ENCODE measurements at regions not wholly inside any gene's neighbourhood (a gene's known extent, or its start where the extent isn't known, plus 50 kb on each side); places are given as distances from the start of the nearest gene placed in this dataset.

DNA sequence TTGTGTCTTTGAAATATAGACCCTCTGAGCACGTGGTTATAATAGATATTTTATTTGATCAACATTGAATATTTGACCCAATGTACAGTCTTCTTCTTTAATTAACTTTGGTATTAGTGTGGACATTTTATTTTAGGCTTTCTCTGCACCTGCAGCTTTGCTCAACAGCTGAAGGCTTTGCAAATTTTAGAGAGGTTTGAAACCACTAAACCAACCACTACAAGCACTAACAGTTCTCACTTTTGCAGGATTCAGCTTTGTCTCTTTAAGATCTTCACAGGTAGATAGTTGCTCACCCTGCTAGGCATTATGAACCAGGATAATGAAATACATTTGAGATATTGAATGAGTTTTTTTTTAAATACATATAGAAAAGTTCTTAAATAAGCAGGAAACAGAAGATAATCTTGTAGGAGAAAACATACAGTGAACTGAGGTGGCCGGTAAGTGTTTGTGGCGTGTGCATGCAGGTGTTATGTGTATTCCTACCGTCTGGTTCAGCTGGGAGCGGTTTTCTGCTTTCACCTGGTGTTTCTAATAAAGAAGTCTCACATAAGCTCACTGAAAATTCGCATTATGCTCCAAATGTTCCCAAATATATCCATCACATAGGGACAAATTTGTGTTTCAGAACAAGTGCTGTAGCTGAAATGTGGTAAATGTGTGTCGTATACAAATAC lies 1508.3 kb upstream of the TENM3 start:
- TF ChIP-seq, protein P1, sequence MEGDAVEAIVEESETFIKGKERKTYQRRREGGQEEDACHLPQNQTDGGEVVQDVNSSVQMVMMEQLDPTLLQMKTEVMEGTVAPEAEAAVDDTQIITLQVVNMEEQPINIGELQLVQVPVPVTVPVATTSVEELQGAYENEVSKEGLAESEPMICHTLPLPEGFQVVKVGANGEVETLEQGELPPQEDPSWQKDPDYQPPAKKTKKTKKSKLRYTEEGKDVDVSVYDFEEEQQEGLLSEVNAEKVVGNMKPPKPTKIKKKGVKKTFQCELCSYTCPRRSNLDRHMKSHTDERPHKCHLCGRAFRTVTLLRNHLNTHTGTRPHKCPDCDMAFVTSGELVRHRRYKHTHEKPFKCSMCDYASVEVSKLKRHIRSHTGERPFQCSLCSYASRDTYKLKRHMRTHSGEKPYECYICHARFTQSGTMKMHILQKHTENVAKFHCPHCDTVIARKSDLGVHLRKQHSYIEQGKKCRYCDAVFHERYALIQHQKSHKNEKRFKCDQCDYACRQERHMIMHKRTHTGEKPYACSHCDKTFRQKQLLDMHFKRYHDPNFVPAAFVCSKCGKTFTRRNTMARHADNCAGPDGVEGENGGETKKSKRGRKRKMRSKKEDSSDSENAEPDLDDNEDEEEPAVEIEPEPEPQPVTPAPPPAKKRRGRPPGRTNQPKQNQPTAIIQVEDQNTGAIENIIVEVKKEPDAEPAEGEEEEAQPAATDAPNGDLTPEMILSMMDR (IDR thresholded peaks at IDR 0.05): no peak
- no peak for TF ChIP-seq POLR2A (IDR thresholded peaks at IDR 0.05)
- Histone ChIP-seq H3K27ac (no peak overlapping the region), H3K9me3 (no peaks in the 10 kb centered on the region), H3K27me3 (no peaks in the 10 kb centered on the region), H3K36me3 (no peaks in the 10 kb centered on the region), H3K4me1 (no peaks in the 10 kb centered on the region), H3K4me3 (no peak overlapping the region)
- intact Hi-C loops (cut with DNase I): no loop called here
- DNase-seq (ENCODE audit: extremely low spot score in 2 of 2): no peak

DNA sequence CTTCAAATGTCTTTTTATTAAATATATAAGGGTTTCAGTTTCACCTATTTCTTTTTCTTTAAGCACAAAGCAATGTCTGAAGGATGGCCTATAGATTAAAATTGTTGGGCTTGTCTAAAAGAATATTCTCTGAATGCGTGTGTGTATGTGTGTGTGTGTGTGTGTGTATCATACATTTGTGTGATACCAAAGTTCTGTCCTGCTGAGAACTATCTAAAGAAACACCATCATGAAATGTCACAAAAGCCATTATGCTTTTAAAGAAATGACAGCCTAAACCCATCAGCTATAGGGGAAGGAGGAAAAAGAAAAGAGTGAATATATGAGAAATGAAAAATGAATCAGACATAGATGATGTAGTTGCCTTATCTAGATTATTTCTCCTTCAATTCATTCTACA lies 1501.5 kb upstream of the TENM3 start:
- TF ChIP-seq POLR2A (IDR thresholded peaks at IDR 0.05): no peak
- TF ChIP-seq, protein P1 (IDR thresholded peaks at IDR 0.05): no peak
- no peak for TF ChIP-seq POLR2AphosphoS5 (IDR thresholded peaks at IDR 0.05; ENCODE audit: insufficient read depth in 1 of 2, low read depth in 1 of 2)
- no peak overlapping the region for H3K27ac ChIP-seq
- no peaks in the 10 kb centered on the region for H3K9me3 ChIP-seq
- intact Hi-C loops (cut with DNase I): no loop called here
- DNase-seq (ENCODE audit: extremely low spot score in 2 of 2): no peak
- no peaks in the 10 kb centered on the region for H3K27me3 ChIP-seq
- H3K4me3 ChIP-seq: no peak overlapping the region
- H3K36me3 ChIP-seq: no peaks in the 10 kb centered on the region
- no peaks in the 10 kb centered on the region for H3K4me1 ChIP-seq

DNA sequence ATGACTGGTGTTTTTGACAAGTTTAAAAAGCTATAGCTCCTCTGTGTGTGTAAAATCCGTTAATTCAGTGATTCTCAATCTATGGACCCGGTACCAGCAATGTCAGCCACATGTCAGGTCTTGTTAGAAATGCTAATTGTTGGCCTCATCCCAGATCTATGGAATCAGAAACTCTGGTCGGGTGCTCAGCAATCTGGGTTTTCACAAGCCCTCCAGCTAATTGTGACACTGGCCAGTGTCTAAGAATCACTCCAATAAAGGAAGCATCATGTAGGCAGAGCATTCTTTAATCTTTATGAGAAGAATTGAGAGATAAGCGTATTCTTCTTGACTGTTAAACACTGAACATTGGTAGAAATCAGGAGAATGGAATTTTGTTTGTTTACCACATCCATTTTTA lies 1498.2 kb upstream of the TENM3 start:
- Histone ChIP-seq H3K4me3 (no peak overlapping the region), H3K9me3 (no peaks in the 10 kb centered on the region), H3K27ac (no peak overlapping the region), H3K36me3 (no peaks in the 10 kb centered on the region), H3K27me3 (no peaks in the 10 kb centered on the region), H3K4me1 (no peaks in the 10 kb centered on the region)
- DNase-seq (ENCODE audit: extremely low spot score in 2 of 2): no peak
- TF ChIP-seq POLR2AphosphoS5 (IDR thresholded peaks at IDR 0.05; ENCODE audit: insufficient read depth in 1 of 2, low read depth in 1 of 2) (no peak), POLR2A (IDR thresholded peaks at IDR 0.05) (no peak)
- TF ChIP-seq, protein P1 (IDR thresholded peaks at IDR 0.05): no peak
- intact Hi-C loops (cut with DNase I): no loop called here

DNA sequence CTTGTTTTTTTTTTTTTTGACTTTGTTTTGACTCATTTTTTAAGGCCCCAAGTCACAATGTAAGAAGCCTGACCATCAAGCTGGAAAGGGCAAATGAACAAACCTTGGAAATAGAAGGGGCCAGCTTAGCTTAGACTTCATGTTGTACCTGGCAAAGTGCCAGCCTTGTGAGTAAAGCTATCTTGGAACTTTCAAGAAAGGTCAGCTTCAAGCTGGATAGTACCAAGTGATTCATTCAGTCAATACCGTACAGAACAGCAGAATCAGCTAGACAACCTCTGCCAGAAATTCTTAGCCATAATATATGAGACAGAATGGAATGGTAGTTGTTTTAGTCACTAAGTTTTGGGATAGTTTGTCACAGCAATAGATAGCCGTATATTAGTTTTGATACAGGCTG lies 1492.2 kb upstream of the TENM3 start:
- H3K4me3 ChIP-seq: no peak overlapping the region
- no peaks in the 10 kb centered on the region for H3K27me3 ChIP-seq
- DNase-seq (ENCODE audit: extremely low spot score in 2 of 2): no peak
- no peaks in the 10 kb centered on the region for H3K9me3 ChIP-seq
- no peaks in the 10 kb centered on the region for H3K36me3 ChIP-seq
- no peaks in the 10 kb centered on the region for H3K4me1 ChIP-seq
- H3K27ac ChIP-seq: no peak overlapping the region
- intact Hi-C loops (cut with DNase I): no loop called here
- TF ChIP-seq, protein P1 (IDR thresholded peaks at IDR 0.05): no peak
- TF ChIP-seq POLR2AphosphoS5 (IDR thresholded peaks at IDR 0.05; ENCODE audit: insufficient read depth in 1 of 2, low read depth in 1 of 2) (no peak), POLR2A (IDR thresholded peaks at IDR 0.05) (no peak)

DNA sequence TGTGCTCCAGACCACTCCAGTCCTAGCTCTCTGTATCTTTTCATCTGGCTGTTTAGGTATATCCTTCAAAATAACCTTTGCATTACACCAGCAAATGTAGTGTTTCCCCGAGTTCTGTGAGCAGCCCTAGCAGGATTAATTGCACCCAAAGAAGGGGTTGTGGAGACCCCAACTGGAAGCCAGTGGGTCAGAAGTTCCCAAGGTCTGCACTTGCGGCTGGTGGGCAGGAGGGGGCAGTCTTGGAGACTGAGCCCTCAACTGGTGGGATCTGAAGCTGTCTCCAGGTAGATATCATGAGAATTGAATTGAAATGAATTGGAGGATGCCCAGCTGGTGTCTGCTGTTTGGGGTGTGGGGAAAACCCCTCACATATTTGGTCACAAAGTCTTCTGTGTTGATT lies 1485.3 kb upstream of the TENM3 start:
- no peaks in the 10 kb centered on the region for H3K36me3 ChIP-seq
- no peaks in the 10 kb centered on the region for H3K27me3 ChIP-seq
- TF ChIP-seq, protein P1 (IDR thresholded peaks at IDR 0.05): no peak
- TF ChIP-seq POLR2AphosphoS5 (IDR thresholded peaks at IDR 0.05; ENCODE audit: insufficient read depth in 1 of 2, low read depth in 1 of 2) (no peak), POLR2A (IDR thresholded peaks at IDR 0.05) (no peak)
- no peaks in the 10 kb centered on the region for H3K9me3 ChIP-seq
- H3K27ac ChIP-seq: no peak overlapping the region
- intact Hi-C loops (cut with DNase I): no loop called here
- no peak for DNase-seq (ENCODE audit: extremely low spot score in 2 of 2)
- H3K4me1 ChIP-seq: no peaks in the 10 kb centered on the region
- H3K4me3 ChIP-seq: no peak overlapping the region

All from vagina (tissue), 2 donors.